HG03354 (cell line): ENCODE measurements at regions not wholly inside any gene's neighbourhood (a gene's known extent, or its start where the extent isn't known, plus 50 kb on each side); places are given as distances from the start of the nearest gene placed in this dataset.
"Not testable (repeated sequence)": the region's sequence is repeated elsewhere in the genome, so short reads cannot be mapped to it uniquely, and the experiment has no call there.

Experiments used
- ATAC-seq: cut with Tn5 transposase; IDR thresholded peaks from one replicate; pipeline ENCODE4 v1.9.1; 2021; ENCODE audit warnings: mild to moderate bottlenecking; ENCODE audit not compliant: unreplicated experiment, poor library complexity, severe bottlenecking

DNA sequence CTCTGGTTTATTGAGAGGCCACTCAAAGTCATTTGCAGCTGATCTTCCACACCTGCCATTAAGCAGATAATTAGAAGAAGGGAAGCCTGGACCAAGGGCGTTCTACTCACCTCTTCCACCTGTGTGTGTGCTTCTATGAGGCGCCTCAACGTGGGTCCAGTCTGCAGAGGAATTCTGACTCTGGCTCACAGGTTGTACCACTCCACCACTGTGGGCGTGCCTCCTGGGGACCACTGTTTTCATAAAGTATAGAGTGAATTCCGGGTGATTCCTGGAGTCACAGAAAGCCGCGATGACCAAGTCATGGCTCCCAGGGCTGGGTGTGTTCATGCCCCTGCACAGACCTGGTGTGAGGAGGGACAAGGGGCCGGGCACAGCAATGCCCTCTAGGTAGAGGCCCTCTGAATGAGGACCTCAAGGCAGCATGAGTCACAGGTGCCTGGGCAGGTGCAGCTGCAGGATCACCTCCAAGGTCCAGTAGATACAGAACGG lies 408.3 kb upstream of the MGMT start:
- ATAC-seq: no peak

DNA sequence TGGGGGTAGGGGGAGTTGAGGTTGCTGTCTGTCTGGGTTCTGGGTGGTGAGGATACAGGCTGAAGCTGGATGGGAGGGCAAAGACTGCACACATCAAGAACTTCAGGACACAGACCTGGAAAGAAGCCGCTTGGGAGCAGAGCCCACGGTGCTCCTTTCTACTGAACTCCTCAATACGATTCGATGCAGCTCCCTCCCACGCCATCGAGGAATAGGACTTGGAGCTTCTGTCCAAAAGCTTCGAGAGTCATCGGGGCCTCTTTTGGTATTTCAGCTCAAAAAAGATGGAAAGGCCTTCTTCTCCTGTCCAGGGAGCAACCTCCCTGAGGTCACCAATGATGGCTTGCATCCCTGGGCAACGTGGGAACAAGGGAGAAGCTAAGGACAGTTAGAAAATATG lies 407.1 kb upstream of the MGMT start:
- no peak for ATAC-seq

DNA sequence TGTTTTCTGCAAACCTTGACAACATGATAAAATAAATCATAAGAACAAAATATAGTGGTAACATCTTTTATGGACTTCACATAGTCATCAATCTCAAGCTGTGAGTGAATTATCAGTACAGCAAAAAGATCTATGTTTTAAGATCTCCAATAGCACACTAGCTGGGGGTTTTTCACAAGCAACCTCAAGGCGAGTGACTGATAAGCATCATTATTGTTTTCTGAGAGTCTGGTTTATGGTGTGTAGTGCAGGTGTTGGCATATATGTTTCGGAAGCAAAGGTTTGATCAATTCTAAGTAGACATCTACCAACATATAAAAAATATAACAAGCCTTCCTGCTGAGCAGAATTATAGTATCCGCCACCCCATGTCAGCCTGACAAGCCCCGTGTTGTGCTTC lies 403.8 kb upstream of the MGMT start:
- no peak for ATAC-seq

DNA sequence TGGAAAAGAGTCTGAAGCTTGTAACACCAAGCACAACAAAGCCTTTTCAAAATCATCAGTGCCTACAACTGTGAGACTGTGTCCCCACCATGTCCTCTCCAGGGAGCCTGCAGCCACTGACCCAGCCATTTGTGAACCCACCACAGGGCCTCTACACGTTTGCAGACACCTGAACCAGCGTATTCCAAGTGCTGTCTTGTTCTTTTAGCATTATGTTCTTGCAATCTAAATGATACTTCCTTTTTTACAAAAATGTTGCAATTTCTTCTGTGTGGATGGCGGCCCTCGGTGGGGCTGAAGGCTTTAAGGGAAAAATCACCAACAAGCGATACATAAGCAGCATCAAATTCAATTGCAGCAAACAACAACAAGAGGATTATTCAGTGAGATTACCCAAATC lies 403.2 kb upstream of the MGMT start:
- ATAC-seq: no peak

DNA sequence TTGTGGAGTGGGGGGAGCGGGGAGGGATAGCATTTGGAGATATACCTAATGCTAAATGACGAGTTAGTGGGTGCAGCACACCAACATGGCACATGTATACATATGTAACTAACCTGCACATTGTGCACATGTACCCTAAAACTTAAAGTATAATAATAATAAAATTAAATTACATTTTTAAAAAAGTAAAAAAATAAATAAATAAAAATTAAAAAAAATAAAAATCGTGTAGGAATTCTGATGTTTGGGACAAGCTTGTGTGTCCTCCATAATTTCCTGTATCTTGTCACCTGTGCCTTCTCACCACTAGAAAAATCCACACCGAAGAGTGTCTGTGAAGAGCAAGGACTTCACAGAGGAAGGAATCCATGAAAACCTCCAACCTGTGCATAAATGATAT lies 400.5 kb upstream of the MGMT start:
- not testable (repeated sequence) for ATAC-seq

DNA sequence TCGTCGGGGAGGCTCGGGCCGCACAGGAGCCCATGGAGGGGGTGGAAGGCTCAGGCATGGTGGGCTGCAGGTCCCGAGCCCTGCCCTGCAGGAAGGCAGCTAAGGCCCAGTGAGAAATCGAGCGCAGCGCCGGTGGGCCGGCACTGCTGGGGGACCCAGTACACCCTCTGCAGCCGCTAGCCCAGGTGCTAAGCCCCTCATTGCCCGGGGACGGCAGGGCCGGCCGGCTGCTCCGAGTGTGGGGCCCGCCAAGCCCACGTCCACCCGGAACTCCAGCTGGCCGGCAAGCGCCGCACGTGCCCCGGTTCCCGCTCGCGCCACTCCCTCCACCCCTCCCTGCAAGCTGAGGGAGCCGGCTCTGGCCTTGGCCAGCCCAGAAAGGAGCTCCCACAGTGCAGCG lies 395.6 kb upstream of the MGMT start:
- not testable (repeated sequence) for ATAC-seq

DNA sequence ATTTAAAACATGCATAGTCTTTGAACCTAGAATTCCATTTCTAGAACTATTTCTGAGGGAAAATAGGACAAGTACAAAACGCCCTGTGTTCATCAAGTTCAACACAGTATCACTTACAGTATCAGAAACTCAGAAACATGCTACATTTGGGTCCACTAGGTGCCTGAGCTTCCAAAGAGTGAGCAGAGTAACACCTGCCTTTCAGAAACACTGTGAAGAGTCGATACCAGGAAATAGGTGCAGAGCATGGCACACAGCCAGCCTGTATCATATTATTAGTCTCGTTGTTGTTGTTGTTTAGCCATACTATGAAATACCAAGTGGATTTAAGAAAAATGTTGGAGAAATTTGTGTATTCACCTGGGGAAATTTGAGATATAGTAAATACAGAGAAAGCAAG lies 392.1 kb upstream of the MGMT start:
- no peak for ATAC-seq

DNA sequence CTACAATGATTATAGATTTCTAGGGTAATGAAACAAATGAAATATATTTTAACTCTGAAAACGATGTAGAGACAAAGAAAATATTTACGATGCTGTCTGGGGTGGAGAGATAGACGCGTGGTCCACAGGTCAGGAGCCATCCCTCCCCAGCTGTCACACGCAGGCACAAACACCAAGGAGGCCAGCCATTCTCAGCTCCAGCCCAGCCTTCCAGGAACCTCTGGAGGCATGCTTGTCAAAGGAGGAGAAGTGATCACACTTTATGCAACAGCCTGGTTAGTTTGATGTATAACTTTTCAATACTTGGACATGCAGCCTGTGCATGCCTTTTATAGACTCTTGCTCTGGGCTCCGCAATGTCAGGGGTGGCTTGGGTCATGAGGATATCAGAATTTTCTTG lies 391.5 kb upstream of the MGMT start:
- no peak for ATAC-seq

DNA sequence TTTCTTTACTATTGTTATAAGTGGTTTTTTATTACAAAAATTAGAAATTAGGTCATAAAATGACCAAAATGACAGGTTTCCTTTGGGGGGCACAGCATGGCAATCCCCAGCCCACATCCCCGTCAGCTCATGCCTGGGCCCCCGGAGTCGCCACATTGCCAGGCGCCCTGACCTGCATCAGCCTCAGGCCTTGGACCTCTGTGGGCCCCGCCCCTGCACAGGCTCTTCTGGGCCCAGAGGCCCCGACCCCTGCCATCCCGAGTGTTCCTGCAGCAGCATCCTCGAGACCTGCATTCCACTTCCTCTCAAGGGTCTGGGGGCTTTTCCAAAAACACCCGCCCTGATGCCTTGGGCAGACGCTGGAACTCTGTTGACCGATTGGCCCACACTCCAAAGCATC lies 391.1 kb upstream of the MGMT start:
- no peak for ATAC-seq

DNA sequence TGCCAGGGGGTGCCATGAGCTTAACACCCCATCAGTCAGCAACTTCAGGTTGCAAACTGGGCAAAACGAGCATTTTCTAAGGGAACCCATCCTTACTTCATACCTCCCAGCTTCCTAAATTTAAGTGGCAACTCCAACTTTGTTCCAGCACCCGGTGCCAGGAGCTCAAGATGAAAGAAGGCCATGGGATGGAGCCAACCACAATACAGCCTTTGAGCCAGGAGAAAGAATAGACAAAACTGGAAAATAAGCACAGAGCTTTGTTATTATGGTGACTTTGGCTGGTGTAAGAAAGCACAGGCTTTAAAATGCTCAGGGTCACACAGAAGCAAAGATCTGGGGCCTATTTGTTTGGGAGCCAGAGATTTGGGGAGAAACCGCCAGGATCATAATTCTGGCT lies 388.7 kb upstream of the MGMT start:
- ATAC-seq: no peak

DNA sequence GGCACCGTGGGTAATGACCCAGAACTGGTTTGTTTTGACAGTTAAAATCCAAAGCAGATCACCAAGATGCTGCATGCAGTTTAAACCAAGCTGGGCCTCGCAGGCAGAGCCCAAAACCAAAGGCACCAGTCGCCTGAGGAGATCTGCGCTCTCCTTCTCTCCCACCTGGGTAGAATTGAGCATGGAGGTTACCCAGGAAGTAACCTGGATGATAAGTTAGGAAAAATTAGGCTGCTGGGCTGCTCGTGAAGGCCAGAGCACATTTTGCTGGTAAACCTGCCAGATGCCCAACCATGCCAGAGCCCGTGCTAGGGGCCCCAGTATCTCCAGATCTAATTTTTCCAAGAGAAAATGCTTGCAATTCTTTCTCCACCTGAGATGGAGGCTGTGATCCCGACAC lies 388.3 kb upstream of the MGMT start:
- ATAC-seq: no peak

DNA sequence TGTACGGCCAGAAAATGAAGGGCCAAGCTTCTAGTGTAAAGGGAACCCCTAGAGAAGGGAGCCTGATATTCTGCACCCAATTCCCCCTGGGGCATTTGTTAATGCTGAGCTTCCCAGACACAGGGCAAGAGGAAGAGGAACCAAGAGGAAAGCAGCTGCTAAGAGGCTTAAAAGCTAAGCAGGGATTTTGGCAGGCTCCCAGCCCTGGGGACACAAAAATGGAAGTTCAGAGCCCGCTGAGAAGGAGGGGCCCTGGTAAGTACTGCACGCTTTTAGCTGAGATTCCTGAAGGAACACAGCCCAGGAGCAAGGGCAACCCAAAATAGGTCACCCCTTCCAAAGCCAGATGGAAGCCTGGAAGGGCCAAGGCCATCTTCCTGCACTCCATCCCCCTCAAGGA lies 387.3 kb upstream of the MGMT start:
- ATAC-seq: no peak

DNA sequence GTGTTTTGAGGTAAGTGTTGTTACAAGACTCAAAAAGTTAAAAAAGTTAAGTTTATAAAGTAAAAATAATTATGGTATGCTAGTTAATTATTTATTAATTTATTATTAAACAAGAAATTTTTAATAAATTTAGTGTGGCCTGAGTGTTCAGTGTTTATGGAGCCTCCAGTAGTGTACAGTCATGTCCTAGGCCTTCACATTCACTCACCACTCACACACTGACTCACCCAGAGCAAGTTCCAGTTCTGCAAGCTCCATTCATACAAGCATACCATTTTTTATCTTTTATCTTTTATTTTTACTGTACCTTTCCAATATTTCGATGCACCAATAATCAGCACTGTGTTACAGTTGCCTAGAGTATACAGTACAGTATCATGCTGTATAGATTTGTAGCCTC lies 381.2 kb upstream of the MGMT start:
- ATAC-seq: no peak

DNA sequence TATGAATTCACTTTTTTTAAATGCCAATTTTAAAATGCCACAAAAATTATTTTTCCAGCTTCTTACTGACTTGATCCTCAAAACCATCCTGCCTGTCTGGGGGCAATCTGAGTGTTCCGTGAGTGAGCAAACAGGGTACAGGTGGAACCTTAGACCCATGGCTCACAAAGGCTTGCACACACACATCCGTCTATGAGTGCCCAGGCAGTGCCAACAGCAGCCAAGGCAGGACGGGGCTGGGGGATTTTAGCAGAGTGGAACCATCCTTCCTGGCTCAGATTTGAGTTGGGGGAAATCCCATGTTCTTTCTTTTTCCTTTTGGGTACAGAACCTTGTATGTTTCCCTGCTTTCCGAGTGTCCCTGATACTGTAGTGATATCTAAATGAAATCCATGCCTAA lies 377.7 kb upstream of the MGMT start:
- no peak for ATAC-seq

DNA sequence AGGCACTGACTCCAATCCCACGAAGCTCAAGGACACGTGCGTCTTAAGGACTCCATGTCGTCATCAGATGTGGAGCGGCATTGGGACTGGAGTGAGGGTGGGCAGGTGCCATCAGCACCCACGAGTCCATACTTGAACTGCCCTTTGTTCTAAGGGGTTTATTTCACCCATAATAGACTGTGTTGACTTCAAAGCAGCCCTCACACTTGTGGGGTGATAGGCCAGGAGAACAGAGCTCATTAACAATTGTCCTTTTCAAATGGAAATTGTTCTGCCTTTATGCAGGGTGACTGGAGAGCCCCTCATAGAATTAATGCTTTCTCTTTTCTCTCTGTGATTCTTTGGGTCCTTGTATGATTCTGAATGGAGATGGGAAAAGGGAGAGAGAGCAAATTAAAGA lies 376.9 kb upstream of the MGMT start:
- ATAC-seq: no peak

DNA sequence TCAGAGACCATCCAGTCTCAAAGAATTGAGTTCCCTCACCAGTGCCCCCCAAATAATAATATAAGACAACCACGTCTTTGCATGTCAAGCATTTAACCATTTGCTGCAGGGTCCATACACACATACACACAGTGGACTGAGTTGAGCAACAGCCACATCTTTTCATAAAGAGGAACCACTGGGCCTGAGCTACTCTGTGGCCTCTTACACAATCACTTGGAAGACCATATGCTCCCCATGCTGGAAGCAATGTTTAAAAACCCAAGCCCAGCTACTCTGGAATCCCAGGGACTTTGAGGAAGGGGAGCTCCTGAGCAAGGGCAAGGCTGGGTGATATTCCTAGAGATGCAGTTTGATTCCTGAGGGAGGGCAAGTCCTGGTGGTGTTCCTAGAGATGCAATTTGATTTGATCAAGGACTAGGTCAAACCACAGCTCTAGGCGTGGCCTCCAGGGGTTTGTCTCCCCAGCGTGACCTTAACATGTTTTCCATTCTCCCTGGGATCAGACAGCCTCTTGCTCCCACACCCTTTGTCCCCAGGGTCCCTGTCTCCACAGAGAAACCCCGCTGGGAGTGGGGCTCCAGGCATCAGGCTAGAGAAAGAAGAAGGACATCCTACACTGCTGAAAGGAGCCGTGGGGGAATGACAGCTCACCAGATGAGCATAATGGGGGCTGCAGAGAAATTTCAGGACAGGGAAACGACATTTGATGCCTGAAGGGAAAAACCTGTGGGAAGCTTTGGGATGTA lies 376.2 kb upstream of the MGMT start:
- no peak for ATAC-seq

DNA sequence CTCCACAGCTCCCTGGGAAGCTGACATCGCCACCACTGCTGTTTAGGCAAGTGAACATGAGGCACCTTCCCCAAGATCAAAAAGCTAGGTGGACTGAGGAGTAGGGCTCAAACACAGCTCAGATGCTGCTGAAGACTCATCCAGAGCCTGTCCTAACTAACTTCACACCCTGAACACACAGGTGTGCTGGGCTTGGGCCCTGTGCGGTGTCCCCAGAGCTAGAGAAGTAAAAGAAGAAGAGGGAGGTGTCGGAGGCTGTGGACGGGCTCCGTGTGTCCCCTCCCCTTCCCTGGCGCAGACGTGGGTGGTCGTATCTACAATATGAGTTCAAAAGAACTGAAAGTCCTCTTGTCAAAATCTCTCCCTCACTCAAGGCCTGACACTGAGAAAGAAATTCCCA lies 373.4 kb upstream of the MGMT start:
- no peak for ATAC-seq

DNA sequence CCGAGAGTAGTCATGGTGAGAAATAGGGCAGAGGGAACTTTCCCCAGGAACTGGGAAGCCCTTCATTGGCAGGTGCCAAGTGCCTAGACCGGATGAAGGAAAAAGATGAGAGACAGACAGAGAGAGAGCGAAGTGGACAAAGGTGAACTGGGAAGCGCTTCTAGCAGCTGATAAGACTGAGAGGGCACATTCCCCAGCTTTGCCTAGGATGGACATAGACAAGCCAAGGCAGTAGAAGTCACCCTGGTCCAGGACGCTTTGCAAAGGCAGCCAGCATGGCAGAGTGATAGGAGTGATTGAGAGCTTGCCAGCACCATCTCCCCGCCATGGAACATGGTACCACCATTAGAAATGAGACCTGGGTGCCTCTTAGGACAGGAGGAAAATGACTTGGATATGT lies 372.8 kb upstream of the MGMT start:
- no peak for ATAC-seq

DNA sequence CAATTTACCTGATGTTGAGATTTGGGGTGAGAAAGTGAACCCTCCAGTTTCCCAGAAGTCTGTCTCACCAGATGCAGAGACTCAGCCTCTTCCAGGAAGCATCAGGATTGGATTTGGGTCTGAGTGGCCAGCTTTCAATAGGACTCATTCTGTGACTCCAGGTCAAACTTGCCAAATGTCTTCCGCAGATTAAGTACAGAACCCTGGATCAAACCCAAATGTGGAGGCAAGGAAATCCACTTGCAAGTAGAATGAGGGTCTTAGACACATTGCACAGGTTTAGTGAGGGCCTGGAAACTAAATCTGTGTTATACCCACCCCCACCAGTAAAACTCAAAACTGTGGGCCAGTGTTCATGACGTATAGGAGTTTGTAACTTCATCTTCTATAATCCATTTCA lies 372.2 kb upstream of the MGMT start:
- ATAC-seq: no peak

DNA sequence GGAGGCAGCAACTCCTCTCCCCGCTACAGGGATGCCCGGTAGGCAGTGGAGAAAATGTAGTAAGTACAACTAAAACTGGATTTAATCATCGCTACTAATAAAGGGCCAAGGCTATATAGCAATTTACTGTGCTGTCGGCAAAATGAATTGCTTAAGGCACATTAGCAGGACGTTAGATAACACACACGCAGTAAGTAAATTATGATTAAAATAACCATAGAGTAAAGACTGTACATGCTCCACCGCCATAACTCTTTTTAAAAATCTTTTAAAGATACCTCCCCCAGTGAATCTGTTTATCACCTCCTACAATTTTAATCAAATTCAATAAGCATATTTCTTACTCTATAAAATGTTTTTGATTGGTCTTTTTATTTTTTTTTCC lies 371.4 kb upstream of the MGMT start:
- ATAC-seq: no peak

DNA sequence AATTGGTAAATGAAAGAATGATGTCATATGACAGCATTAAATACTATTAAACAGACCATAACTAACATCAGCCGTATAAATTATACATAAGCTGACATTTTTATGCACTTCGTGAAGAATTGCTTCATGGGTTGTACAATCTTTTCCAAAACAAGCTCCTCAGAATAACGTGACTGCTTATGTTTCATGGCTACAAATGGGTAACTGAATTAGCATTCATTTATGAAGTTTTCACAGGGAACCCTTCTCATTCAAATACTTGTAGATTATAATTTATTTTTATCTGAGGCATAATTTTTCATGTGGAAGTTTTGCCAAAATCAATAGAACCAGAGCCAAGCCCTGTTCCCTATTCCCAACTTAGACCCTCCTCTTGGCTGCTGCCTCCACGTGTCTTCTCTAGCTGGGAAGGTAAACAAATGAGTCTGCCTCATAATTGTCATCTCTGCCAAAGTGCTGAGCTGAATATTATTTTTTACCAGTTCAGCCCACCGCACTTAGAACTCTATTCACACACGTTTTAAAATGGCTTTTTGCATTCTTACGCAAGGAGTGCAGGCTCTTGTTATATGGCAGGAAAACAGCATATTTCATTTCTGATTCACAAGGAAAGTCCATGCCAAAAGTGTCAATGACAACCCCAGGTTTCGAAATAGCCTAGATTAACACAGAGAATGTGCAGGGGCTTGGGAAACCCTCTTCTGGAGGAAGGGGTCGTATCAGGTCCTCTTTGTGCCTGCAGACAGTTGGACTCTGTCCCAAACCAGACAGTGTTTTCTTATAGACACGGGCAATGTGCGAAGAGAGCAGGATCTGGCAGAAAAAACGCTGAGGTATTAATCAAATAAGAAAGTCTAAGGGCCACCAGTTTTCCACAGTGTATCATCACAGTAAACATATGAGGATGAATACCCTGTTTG lies 370.7 kb upstream of the MGMT start:
- no peak for ATAC-seq
